WTC11 (cell line): ENCODE measurements at regions not wholly inside any gene's neighbourhood (a gene's known extent, or its start where the extent isn't known, plus 50 kb on each side); places are given as distances from the start of the nearest gene placed in this dataset.

Source experiments
- ATAC-seq: fragments of 200-7000 bp; cut with Tn5 transposase; 2 replicates; pipeline ENCODE4 v1.10.0; 2021; ENCODE audit warnings: mild to moderate bottlenecking, moderate library complexity
- CTCF ChIA-PET: fragments of 300-600 bp; sonication (Branson Sonifier 250); formaldehyde crosslinking; loops from one replicate; lab custom pipeline; 2021; ENCODE audit warnings: antibody characterized with exemption; lab: Charles Lee
- POLR2A ChIA-PET: fragments of 350-600 bp; sonication (Branson Sonifier 250); formaldehyde crosslinking; loops from one replicate; lab custom pipeline; 2021; ENCODE audit warnings: antibody characterized with exemption; lab: Charles Lee
- DNase-seq: peaks from one replicate; pipeline ENCODE4 v3.0.0; 2021; ENCODE audit warnings: low spot score
- H3K27ac Mint-ChIP-seq: 2 replicates; pipeline ENCODE4 v1.8.0; 2021; ENCODE audit warnings: mixed read lengths
- H3K27me3 Mint-ChIP-seq: 2 replicates; pipeline ENCODE4 v1.8.0; 2021; ENCODE audit warnings: low read depth, mild to moderate bottlenecking, moderate library complexity, mixed read lengths
- H3K36me3 Mint-ChIP-seq: 2 replicates; pipeline ENCODE4 v1.8.0; 2021; ENCODE audit warnings: mixed read lengths
- H3K4me1 Mint-ChIP-seq: 2 replicates; pipeline ENCODE4 v1.8.0; 2022; ENCODE audit warnings: mixed read lengths
- H3K4me3 Mint-ChIP-seq: 2 replicates; pipeline ENCODE4 v1.8.0; 2021; ENCODE audit warnings: mild to moderate bottlenecking, moderate library complexity, mixed read lengths
- H3K9me3 Mint-ChIP-seq: 2 replicates; pipeline ENCODE4 v1.8.0; 2021; ENCODE audit warnings: mixed read lengths
- ARID4B ChIP-seq: sonication (generic); formaldehyde crosslinking; IDR thresholded peaks from 2 replicates; pipeline ENCODE4 v1.8.0; 2023; ENCODE audit warnings: missing genetic modification reagents, mild to moderate bottlenecking, borderline replicate concordance
- CDX4 ChIP-seq: fragments of 250-450 bp; sonication (Bioruptor Pico); IDR thresholded peaks from 2 replicates; pipeline ENCODE4 v1.9.0; 2021; ENCODE audit warnings: moderate library complexity, mild to moderate bottlenecking, inconsistent platforms, borderline replicate concordance
- E2F5 ChIP-seq: sonication (generic); formaldehyde crosslinking; IDR thresholded peaks from 2 replicates; pipeline ENCODE4 v1.8.1; 2022; ENCODE audit warnings: mild to moderate bottlenecking, moderate library complexity, missing genetic modification reagents
- ESRRA ChIP-seq: sonication (generic); formaldehyde crosslinking; IDR thresholded peaks from 2 replicates; pipeline ENCODE4 v1.8.1; 2022; ENCODE audit warnings: mild to moderate bottlenecking, missing genetic modification reagents, borderline replicate concordance
- FOXK1 ChIP-seq: sonication (generic); formaldehyde crosslinking; IDR thresholded peaks from 2 replicates; pipeline ENCODE4 v1.8.0; 2022; ENCODE audit warnings: mild to moderate bottlenecking, moderate library complexity, missing genetic modification reagents
- FOXP1 ChIP-seq: sonication (generic); formaldehyde crosslinking; IDR thresholded peaks from 2 replicates; pipeline ENCODE4 v1.8.0; 2022; ENCODE audit warnings: missing genetic modification reagents, mild to moderate bottlenecking, moderate library complexity, borderline replicate concordance
- GTF2I ChIP-seq: fragments of 250-450 bp; sonication (Bioruptor Pico); conservative IDR thresholded peaks from 2 replicates; pipeline ENCODE4 v1.4.0; 2021; ENCODE audit warnings: mild to moderate bottlenecking
- IRF2 ChIP-seq: sonication (generic); formaldehyde crosslinking; IDR thresholded peaks from 2 replicates; pipeline ENCODE4 v1.8.0; 2022; ENCODE audit warnings: low read depth, missing genetic modification reagents, borderline replicate concordance
- MXD4 ChIP-seq: fragments of 250-450 bp; sonication (Bioruptor Pico); IDR thresholded peaks from 2 replicates; pipeline ENCODE4 v1.8.0; 2021; ENCODE audit warnings: mild to moderate bottlenecking, moderate library complexity, borderline replicate concordance
- MYBL2 ChIP-seq: sonication (generic); formaldehyde crosslinking; IDR thresholded peaks from 2 replicates; pipeline ENCODE4 v1.8.1; 2023; ENCODE audit warnings: mild to moderate bottlenecking, moderate library complexity, missing genetic modification reagents
- NFATC4 ChIP-seq: fragments of 250-450 bp; sonication (Bioruptor Pico); IDR thresholded peaks from 2 replicates; pipeline ENCODE4 v1.9.0; 2021; ENCODE audit warnings: mild to moderate bottlenecking
- NR3C1 ChIP-seq: sonication (generic); formaldehyde crosslinking; conservative IDR thresholded peaks from 2 replicates; pipeline ENCODE4 v1.8.1; 2023; ENCODE audit warnings: low read depth, mild to moderate bottlenecking, missing genetic modification reagents
- PREB ChIP-seq: sonication (generic); formaldehyde crosslinking; IDR thresholded peaks from 2 replicates; pipeline ENCODE4 v1.8.1; 2022; ENCODE audit warnings: mild to moderate bottlenecking, missing genetic modification reagents, moderate library complexity, borderline replicate concordance
- RELA ChIP-seq: sonication (generic); formaldehyde crosslinking; IDR thresholded peaks from 2 replicates; pipeline ENCODE4 v1.8.1; 2022; ENCODE audit warnings: missing genetic modification reagents, mild to moderate bottlenecking, borderline replicate concordance
- RORB ChIP-seq: fragments of 250-450 bp; sonication (Bioruptor Pico); IDR thresholded peaks from 2 replicates; pipeline ENCODE4 v1.9.0; 2021; ENCODE audit warnings: mild to moderate bottlenecking
- SMAD3 ChIP-seq: sonication (generic); formaldehyde crosslinking; IDR thresholded peaks from 2 replicates; pipeline ENCODE4 v1.8.0; 2022; ENCODE audit warnings: missing genetic modification reagents, mild to moderate bottlenecking, borderline replicate concordance
- TP53 ChIP-seq: sonication (generic); formaldehyde crosslinking; IDR thresholded peaks from 2 replicates; pipeline ENCODE4 v1.8.1; 2023; ENCODE audit warnings: mild to moderate bottlenecking, missing genetic modification reagents
- USF1 ChIP-seq: sonication (generic); formaldehyde crosslinking; IDR thresholded peaks from 2 replicates; pipeline ENCODE4 v1.8.0; 2022; ENCODE audit warnings: mild to moderate bottlenecking, missing genetic modification reagents
- ZBTB43 ChIP-seq: sonication (generic); formaldehyde crosslinking; IDR thresholded peaks from 2 replicates; pipeline ENCODE4 v1.8.1; 2023; ENCODE audit warnings: mild to moderate bottlenecking, missing genetic modification reagents
- ZMAT4 ChIP-seq: fragments of 250-450 bp; sonication (Bioruptor Pico); IDR thresholded peaks from 2 replicates; pipeline ENCODE4 v1.9.0; 2021; ENCODE audit warnings: mild to moderate bottlenecking
- ZNF121 ChIP-seq: sonication (generic); formaldehyde crosslinking; IDR thresholded peaks from 2 replicates; pipeline ENCODE4 v1.8.0; 2023; ENCODE audit warnings: missing genetic modification reagents
- ZNF138 ChIP-seq: sonication (generic); formaldehyde crosslinking; conservative IDR thresholded peaks from 2 replicates; pipeline ENCODE4 v1.8.1; 2022; ENCODE audit warnings: mild to moderate bottlenecking, moderate library complexity, missing genetic modification reagents
- ZNF232 ChIP-seq: sonication (generic); formaldehyde crosslinking; IDR thresholded peaks from 2 replicates; pipeline ENCODE4 v1.8.0; 2022; ENCODE audit warnings: mild to moderate bottlenecking, missing genetic modification reagents
- ZNF425 ChIP-seq: fragments of 250-450 bp; sonication (Bioruptor Pico); conservative IDR thresholded peaks from 2 replicates; pipeline ENCODE4 v1.9.0; 2021; ENCODE audit warnings: mild to moderate bottlenecking

GRCh38 chr11:79939111-79939510, 498.3 kb upstream of the TENM4 start:
- CTCF ChIA-PET, result interaction anchor here (0.9 kb wide), 1 partner anchor 11 kb away, joined by 3 read pairs; no protein-coding TSS in a partner anchor
- Mint-ChIP-seq H3K4me3 (no peak overlapping the region), H3K4me1 (peaks cover 20% of the 10 kb centered on the region), H3K27ac (no peak overlapping the region), H3K9me3 (peaks cover 6% of the 10 kb centered on the region; the same call in 1 of the 2 replicates), H3K27me3 (no peaks in the 10 kb centered on the region), H3K36me3 (no peaks in the 10 kb centered on the region)
- POLR2A ChIA-PET, result no interaction called here
- ATAC-seq, result no peak
- no peak for TF ChIP-seq ZBTB43 (CRISPR knock-in tag)
- no peak for TF ChIP-seq ZMAT4 (CRISPR knock-in tag)
- no peak for TF ChIP-seq ZNF121
- no peak for TF ChIP-seq ESRRA (CRISPR knock-in tag)
- no peak for DNase-seq

- peaks cover 6% of the 10 kb centered on the region; the same call in 1 of the 2 replicates for H3K9me3 Mint-ChIP-seq
- no peak for ATAC-seq
- DNase-seq, result no peak
- POLR2A ChIA-PET, result no interaction called here
- TF ChIP-seq IRF2 (CRISPR knock-in tag) (no peak), TP53 (CRISPR knock-in tag) (no peak), NR3C1 (no peak), USF1 (CRISPR knock-in tag) (no peak), RORB (CRISPR knock-in tag) (no peak), ZNF425 (CRISPR knock-in tag) (no peak), MYBL2 (CRISPR knock-in tag) (no peak), ZNF138 (CRISPR knock-in tag) (no peak), FOXK1 (CRISPR knock-in tag) (no peak), FOXP1 (no peak), MXD4 (CRISPR knock-in tag) (no peak), ZNF232 (CRISPR knock-in tag) (no peak), E2F5 (CRISPR knock-in tag) (no peak), GTF2I (CRISPR knock-in tag) (no peak), NFATC4 (CRISPR knock-in tag) (no peak), PREB (CRISPR knock-in tag) (no peak), CDX4 (CRISPR knock-in tag) (no peak), ARID4B (no peak), SMAD3 (CRISPR knock-in tag) (no peak), RELA (CRISPR knock-in tag) (no peak)
- no peaks in the 10 kb centered on the region for H3K27me3 Mint-ChIP-seq
- H3K36me3 Mint-ChIP-seq, result no peaks in the 10 kb centered on the region
- no peak overlapping the region for H3K4me3 Mint-ChIP-seq
- peaks cover 20% of the 10 kb centered on the region for H3K4me1 Mint-ChIP-seq
- CTCF ChIA-PET, result no interaction called here
- H3K27ac Mint-ChIP-seq, result no peak overlapping the region
These were observed 497.0 kb upstream of the TENM4 start for GRCh38 chr11:79937676-79938334.
